SU-DHL-6 (cell line): ENCODE measurements at regions not wholly inside any gene's neighbourhood (a gene's known extent, or its start where the extent isn't known, plus 50 kb on each side); places are given as distances from the start of the nearest gene placed in this dataset.

ENCODE experiments used
- H2AFZ ChIP-seq: fragments of 200-600 bp; sonication (generic); 2 replicates; pipeline ENCODE4 v1.6.1; 2014; ENCODE audit warnings: low read depth, mild to moderate bottlenecking, moderate library complexity, mixed read lengths, antibody characterized with exemption, low read length; ENCODE audit not compliant: severe bottlenecking
- H3F3A ChIP-seq: fragments of 200-600 bp; shearing (Covaris generic); 2 replicates; pipeline ENCODE4 v1.6.0; 2016; ENCODE audit warnings: antibody characterized with exemption, mild to moderate bottlenecking; ENCODE audit not compliant: insufficient read depth
- H3K27ac ChIP-seq: fragments of 200-600 bp; sonication (generic); 2 replicates; pipeline ENCODE4 v1.5.1; 2016; ENCODE audit warnings: low read depth, mild to moderate bottlenecking, low read length, moderate library complexity, mixed read lengths
- H3K27me3 ChIP-seq: fragments of 200-600 bp; sonication (generic), shearing (Covaris generic); 2 replicates; pipeline ENCODE4 v1.6.0; 2014; ENCODE audit warnings: mild to moderate bottlenecking, low read length
- H3K36me3 ChIP-seq: fragments of 200-600 bp; sonication (generic); 2 replicates; pipeline ENCODE4 v1.6.1; 2014; ENCODE audit warnings: mild to moderate bottlenecking, low read length, mixed read lengths
- H3K4me2 ChIP-seq: fragments of 300-600, 200-600 bp; shearing (Covaris generic), sonication (generic); 2 replicates; pipeline ENCODE4 v1.6.0; 2014; ENCODE audit warnings: low read length, low read depth, mild to moderate bottlenecking; ENCODE audit not compliant: poor library complexity, severe bottlenecking
- H3K4me3 ChIP-seq: fragments of 200-600 bp; sonication (generic); 2 replicates; pipeline ENCODE4 v1.5.1; 2014; ENCODE audit warnings: antibody characterized with exemption, low read length, mild to moderate bottlenecking, mixed read lengths; ENCODE audit not compliant: insufficient read depth, poor library complexity, severe bottlenecking
- H3K79me2 ChIP-seq: fragments of 200-600 bp; sonication (generic); 2 replicates; pipeline ENCODE4 v1.6.1; 2014; ENCODE audit warnings: mild to moderate bottlenecking, low read length, moderate library complexity; ENCODE audit not compliant: insufficient read depth
- H3K9ac ChIP-seq: fragments of 200-600 bp; sonication (generic); 2 replicates; pipeline ENCODE4 v1.7.0; 2014; ENCODE audit warnings: mild to moderate bottlenecking, low read length
- H3K9me2 ChIP-seq: fragments of 200-600 bp; sonication (generic); replicated peaks from 2 replicates; pipeline ENCODE4 v1.6.1; 2014; ENCODE audit warnings: low read length; ENCODE audit not compliant: insufficient read depth
- H3K9me3 ChIP-seq: fragments of 200-600 bp; sonication (generic); 2 replicates; pipeline ENCODE4 v1.6.1; 2014; ENCODE audit warnings: low read length, mixed read lengths; ENCODE audit not compliant: insufficient read depth
- H4K20me1 ChIP-seq: fragments of 200-600 bp; sonication (generic); 2 replicates; pipeline ENCODE4 v1.6.1; 2014; ENCODE audit warnings: low read depth, mild to moderate bottlenecking, antibody characterized with exemption, low read length, moderate library complexity, mixed read lengths
- CTCF ChIP-seq: fragments of 200-600 bp; sonication (generic); IDR thresholded peaks from one replicate; pipeline ENCODE4 v1.5.1; 2017; ENCODE audit warnings: antibody characterized with exemption, mild to moderate bottlenecking, low read length, moderate library complexity; ENCODE audit not compliant: insufficient read depth, poor library complexity, severe bottlenecking
- EZH2phosphoT487 ChIP-seq: fragments of 200-600 bp; sonication (generic), shearing (Covaris generic); conservative IDR thresholded peaks from 2 replicates; pipeline ENCODE4 v1.6.1; 2018; ENCODE audit warnings: mild to moderate bottlenecking, antibody characterized with exemption, low read length, moderate library complexity, mixed read lengths

- H3K9me3 ChIP-seq: no peaks in the 10 kb centered on the region
Measured at GRCh38 chr20:18991012-18991411, 177.4 kb downstream of the SCP2D1 start.

GRCh38 chr20:18992418-18992817, 178.8 kb downstream of the SCP2D1 start:
- H3K36me3 ChIP-seq: no peaks in the 10 kb centered on the region
- TF ChIP-seq EZH2phosphoT487 (no peak), CTCF (no peak)
- H3K4me3 ChIP-seq: no peak overlapping the region

More at GRCh38 chr20:18991012-18991411, 177.4 kb downstream of the SCP2D1 start:
- no peaks in the 10 kb centered on the region for H3F3A ChIP-seq
- H3K9me2 ChIP-seq: no peaks in the 10 kb centered on the region
- no peaks in the 10 kb centered on the region for H3K27me3 ChIP-seq
- H3K4me3 ChIP-seq: no peak overlapping the region
- no peaks in the 10 kb centered on the region for H4K20me1 ChIP-seq
- H3K27ac ChIP-seq: no peak overlapping the region
- H3K9ac ChIP-seq: no peak overlapping the region
- no peaks in the 10 kb centered on the region for H3K79me2 ChIP-seq
- no peaks in the 10 kb centered on the region for H3K36me3 ChIP-seq
- no peak overlapping the region for H2AFZ ChIP-seq
- TF ChIP-seq CTCF (no peak), EZH2phosphoT487 (no peak)
- no peak overlapping the region for H3K4me2 ChIP-seq

GRCh38 chr20:18995455-18995854, 181.9 kb downstream of the SCP2D1 start:
- Histone ChIP-seq H3K36me3 (no peaks in the 10 kb centered on the region), H3K79me2 (no peaks in the 10 kb centered on the region), H3K9ac (no peak overlapping the region), H3K9me3 (no peaks in the 10 kb centered on the region), H4K20me1 (no peaks in the 10 kb centered on the region), H3K27ac (no peak overlapping the region), H2AFZ (no peak overlapping the region), H3F3A (no peaks in the 10 kb centered on the region), H3K4me2 (no peak overlapping the region), H3K9me2 (no peaks in the 10 kb centered on the region), H3K27me3 (no peaks in the 10 kb centered on the region), H3K4me3 (no peak overlapping the region)
- TF ChIP-seq EZH2phosphoT487: no peak
- TF ChIP-seq CTCF: no peak

More at GRCh38 chr20:18992418-18992817, 178.8 kb downstream of the SCP2D1 start:
- no peak overlapping the region for H3K27ac ChIP-seq
- no peak overlapping the region for H2AFZ ChIP-seq
- no peak overlapping the region for H3K4me2 ChIP-seq
- no peak overlapping the region for H3K9ac ChIP-seq
- no peaks in the 10 kb centered on the region for H3K27me3 ChIP-seq
- no peaks in the 10 kb centered on the region for H3K9me2 ChIP-seq
- no peaks in the 10 kb centered on the region for H3F3A ChIP-seq
- H3K79me2 ChIP-seq: no peaks in the 10 kb centered on the region
- H4K20me1 ChIP-seq: no peaks in the 10 kb centered on the region
- no peaks in the 10 kb centered on the region for H3K9me3 ChIP-seq
